NCI-H748 (cell line): ENCODE measurements at regions not wholly inside any gene's neighbourhood (a gene's known extent, or its start where the extent isn't known, plus 50 kb on each side); places are given as distances from the start of the nearest gene placed in this dataset.

Experiments used
- DNase-seq: peaks from one replicate; lab custom pipeline; 2025; ENCODE audit not compliant: unreplicated experiment; lab: John Stamatoyannopoulos, UW

DNA sequence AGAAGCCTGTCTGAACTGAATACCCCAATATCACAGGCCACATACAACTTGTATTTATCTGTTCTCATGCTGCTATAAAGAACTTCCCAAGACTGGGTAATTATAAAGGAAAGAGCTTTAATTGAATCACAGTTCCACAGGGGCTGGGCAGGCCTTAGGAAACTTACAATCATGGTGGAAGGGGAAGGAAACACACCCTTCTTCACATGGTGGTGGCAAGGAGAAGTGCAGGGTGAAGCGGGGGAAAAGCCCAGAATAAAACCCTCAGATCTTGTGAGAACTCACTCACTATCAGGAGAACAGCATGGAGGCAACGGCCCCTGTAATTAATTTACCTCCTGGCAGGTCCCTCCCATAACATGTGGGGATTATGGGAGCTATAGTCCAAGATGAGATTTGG lies 50.3 kb upstream of the FNDC1 start:
- no peak for DNase-seq

DNA sequence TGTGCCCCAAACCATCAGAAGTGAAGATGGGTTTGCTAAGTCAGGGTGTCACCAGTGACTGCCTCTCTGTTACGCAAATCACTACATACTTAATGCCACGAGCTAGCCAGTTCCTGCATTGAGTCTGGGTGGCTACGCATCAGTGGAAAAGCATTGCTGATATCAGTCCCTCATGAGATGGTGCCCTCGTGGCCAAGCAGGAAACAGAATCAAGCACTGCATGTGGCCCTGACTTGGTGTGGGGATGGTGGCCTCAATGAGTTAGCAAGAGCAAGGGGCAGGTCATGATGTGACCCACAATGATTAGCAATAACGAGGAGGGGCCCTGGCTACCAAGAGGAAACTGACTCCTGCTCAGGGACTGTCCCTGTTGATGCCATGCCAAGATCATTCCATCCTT lies 51.6 kb upstream of the FNDC1 start:
- no peak for DNase-seq

DNA sequence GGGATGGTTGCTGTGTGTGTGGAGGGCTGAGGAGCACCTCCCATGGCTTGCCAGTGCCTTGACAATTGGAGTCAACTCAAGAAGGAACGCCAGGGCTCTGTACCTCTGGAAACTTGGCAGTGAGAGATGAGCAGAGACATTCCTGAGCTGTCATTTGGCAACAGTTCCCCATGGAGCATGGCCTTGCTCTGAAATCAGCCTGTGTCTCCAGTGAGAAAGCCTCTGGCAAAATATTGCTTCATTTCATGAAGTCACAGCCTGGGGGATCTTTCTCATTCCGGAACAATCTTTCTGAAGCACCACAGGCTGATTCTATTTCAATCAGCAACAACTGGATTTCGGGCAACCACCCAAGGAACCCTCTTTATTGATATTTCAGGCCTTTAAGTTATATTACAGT lies 52.2 kb upstream of the FNDC1 start:
- no peak for DNase-seq

DNA sequence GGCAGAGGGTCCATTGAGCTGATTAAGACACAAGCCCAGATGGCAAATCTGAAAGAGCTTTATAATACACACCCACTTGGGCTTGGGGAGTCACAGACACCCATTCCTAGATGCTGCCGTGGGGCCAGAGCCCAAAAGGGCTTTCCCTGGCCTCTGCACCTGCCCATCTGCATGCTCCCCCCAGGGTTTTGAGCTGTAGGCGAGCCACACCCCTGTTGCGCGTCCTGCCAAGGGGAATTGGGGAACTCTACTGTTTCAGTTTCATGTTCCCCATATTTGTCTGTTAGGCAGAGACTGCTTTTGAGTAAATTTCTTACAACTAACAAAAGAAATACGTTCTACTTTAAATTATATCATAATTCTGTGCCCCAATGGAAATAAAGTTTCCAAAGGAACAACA lies 52.9 kb upstream of the FNDC1 start:
- DNase-seq: no peak

DNA sequence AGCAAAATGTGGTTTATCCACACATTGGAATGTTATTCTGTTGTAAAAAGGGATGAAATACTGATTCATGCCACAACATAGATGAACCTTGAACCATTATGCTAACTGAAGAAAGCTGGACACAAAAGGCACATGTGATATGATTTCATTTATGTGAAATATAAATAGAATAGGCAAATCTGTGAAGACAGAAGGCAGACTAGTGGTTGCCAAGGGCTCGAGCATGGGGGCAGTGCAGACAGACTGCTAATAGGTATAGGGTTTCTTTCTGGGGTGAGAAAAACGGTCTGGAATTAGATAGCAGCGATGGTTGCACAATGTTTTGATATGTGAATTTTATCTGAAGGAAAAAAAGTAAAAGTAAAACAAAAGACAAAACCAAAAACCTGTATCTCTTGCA lies 54.6 kb upstream of the FNDC1 start:
- no peak for DNase-seq

DNA sequence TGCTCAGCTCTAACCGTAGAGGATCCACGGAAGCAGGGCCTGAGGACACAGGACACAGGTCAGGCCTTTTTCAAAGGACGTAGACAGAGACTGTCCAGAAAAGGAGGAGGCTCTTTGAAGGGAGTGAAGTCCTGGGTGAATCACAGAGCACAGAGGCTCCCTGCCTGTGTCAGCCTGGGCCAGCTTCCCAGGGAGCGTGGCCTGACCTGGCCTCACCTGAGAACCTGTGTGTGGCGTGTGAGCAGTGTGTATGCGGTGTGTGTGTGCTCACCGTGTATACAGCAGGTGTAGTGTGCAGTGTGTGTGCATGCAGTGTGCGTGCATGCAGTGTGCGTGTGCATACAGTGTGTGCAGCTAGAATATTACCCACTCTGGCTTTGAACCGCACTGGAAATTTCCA lies 56.0 kb upstream of the FNDC1 start:
- no peak for DNase-seq

DNA sequence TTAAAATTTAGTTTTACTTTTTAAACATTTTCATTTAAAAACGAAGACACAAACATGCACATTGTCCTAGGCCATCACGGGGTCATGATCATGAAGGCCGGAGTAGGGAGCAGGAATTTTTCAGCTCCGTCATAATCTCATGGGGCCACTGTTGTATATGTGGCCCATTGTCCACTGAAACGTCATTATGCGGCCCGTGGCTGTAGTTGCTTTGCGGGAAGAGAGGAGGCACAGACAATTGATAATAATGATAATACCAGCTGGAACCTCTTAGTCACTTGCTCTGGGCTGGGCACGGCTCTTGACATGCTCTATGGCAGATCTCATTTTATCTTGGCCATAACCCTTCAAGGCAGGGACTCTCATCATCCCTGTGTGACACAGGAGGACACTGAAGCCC lies 56.5 kb upstream of the FNDC1 start:
- DNase-seq: no peak

DNA sequence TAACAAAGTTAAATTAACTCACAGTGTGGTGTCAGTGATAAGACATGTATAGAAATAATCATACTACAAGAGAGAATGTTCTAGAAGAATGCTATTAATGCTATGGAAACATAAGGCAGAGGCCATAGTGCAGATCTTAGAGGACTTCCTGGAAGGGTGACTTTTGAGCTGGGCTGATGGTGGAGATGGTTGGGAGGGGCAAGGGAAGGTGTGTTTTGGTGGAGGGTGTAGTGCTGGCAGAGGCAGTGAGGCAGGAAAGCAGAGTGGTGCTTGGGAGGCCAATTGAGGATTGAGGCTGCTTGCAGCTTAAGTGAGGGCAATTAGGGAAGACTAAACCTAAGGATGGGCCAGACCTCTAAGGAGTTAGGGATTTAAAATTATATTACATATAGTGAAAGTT lies 58.5 kb upstream of the FNDC1 start:
- no peak for DNase-seq

DNA sequence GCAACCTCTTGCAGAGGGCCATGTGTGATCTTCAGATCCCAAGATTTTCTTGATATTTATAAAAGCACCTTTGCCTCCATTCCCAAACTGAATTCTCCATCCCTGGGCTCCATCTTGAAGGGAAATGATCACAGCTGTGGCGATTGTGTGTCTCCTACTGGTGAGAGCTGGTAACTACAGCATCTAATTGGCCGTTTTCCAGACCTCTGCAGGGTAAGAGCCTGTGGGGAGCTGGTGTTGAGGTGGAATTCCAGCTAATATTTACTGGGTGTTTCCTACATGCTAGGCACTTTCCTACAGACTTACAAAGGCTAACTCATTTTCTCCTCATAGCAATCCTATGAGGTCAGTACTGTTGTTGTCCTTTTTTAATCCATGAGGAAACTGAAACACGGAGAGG lies 59.2 kb upstream of the FNDC1 start:
- peak; percentile 36 for DNase-seq

DNA sequence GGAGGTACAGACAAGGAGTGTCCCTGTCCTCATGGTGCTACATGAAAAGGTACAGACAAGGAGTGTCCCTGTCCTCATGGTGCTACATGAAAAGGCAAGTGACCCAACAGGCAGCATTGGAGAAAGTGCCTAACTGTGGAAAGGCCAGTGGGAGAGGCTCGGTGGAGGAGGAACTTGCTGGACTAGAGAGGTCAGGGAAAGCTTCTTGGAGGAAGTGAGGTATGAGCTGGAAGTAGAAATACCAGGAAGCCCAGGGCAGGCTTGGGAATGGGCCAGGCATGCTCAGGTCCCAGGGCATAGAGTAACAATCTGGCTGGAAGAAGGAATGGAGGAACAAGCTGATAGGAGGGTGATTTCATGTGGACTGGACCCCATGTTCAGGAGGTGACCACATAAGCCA lies 59.8 kb upstream of the FNDC1 start:
- DNase-seq: no peak

DNA sequence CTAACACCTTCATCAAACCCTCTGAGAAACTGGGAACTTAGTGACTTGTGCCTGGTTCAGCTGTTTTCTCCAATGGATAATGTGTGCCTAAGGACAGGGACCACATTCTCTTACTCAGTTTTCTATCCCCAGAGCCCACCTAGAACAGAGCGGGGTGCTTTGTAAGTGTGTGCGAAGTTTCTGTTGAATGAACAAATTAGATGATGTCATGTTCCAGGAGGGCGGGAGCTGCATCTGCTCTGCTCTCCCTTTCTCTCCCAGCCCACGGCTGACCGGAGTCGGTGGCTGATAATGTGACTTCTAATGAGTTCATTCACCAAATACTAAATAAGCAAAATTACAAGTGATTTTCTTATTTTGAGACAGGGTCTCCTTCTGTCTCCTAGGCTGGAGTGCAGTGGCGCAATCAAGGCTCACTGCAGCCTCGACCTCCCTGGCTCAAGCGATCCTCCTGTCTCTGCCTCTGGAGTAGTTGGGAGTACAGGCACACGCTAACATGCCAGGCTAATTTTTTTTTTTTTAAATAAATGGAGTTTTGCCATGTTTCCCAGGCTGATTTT lies 60.7 kb upstream of the FNDC1 start:
- no peak for DNase-seq

DNA sequence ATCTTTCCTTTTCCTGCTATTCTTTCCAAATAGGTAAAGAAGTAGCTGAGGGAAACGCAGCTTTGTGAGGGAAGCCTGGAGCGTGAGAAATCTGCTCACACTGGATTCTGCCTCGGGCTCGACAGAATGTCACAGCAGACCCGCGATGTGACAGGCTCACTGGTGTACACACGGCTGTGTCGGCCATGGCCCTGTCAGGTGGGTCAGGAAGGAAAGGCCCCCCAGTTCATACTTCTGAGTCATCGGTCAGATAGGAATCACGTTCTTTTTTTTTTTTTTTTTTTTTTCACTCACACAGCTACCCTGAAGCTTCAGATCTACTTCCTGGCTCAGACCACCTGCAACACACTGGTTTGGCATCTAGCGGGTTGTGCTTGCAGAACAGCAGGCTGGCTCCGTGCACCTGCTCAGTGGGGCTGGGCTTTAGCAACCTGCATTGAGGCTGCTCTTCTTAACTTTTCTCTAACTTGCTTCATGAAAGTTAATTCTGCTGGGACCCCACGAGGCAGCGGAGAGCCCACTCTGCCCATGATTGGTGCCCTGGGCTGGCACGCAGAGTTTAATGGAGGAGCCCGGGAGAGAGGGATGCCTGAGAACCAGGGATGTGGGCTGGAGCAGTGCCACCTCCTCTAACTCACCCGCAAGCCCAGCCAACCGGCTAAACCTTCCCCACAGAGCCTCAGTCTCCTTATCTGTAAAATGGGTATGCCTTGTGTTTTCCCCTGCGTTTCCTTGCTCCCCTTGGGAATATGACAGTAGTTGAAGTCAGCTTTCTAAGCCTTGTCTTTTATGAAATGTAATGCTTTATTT lies 61.5 kb upstream of the FNDC1 start:
- DNase-seq: peak; percentile 22

DNA sequence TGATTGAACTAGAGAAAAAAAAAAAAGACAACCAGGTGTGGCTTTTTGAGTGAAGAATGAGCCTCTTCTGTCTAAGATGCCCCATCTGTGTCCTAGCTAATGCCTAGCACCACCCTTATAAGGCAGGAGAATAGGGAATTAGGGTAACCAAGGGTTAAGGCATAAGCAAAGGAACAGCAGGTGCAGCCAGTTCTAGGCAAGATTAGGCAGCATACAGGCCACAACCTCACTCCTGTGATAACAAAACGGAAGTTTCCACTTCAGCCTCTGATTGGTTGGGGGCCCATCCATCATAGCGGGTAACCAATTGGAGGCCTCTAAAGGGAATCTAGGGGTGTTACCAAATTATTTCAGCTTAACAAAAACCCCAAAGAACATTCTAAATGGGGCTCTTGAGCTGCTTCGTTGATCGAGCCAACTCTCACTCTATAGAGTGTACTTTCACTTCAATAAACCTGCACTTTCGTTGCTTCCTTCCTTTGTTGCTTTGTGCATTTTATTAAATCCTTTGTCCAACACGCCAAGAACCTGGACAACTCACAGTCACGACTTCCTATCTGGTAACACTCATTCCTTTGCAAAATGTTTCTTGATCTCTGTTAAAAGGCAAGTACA lies 61.9 kb upstream of the TAGAP start:
- DNase-seq: peak; percentile 66

DNA sequence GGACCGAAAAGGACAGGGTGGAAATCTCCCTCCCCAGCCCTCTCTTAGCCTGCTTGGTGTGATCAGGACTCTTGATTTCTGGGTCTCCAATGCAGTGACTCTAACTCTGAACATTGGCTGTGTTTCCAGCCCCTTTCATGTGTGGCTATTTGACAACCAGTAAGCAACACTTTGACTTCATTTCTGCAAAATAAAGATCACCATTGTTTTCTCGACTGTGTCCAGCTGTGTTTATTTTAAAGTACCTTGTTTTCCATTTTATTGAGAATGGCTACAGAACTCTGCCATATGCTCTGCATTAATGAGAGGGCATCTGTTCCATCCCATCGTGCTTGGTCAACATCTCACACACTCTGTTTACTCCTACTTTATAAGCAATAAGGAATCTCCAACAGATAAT lies 60.9 kb upstream of the TAGAP start:
- peak; percentile 39 for DNase-seq

DNA sequence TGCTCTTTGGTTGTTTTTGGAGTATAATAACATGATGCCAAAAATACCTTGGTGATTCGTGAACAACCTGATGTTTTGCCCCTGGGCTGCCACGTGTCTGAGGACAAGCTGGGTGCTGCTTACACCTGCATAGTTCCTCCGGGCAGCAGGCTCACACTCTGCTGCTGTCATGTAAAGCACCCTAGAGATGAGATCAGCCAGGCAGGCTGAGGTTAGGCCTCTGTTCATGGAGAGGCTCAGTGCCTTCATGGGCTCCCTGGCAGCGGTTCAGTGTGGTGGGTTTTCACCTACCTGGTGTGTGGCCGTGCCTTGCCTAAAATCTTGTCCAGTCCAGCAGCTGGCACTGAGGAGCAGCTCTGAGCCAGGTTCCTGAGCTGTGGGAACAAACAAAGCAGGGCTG lies 60.1 kb upstream of the TAGAP start:
- DNase-seq: peak; percentile 33

DNA sequence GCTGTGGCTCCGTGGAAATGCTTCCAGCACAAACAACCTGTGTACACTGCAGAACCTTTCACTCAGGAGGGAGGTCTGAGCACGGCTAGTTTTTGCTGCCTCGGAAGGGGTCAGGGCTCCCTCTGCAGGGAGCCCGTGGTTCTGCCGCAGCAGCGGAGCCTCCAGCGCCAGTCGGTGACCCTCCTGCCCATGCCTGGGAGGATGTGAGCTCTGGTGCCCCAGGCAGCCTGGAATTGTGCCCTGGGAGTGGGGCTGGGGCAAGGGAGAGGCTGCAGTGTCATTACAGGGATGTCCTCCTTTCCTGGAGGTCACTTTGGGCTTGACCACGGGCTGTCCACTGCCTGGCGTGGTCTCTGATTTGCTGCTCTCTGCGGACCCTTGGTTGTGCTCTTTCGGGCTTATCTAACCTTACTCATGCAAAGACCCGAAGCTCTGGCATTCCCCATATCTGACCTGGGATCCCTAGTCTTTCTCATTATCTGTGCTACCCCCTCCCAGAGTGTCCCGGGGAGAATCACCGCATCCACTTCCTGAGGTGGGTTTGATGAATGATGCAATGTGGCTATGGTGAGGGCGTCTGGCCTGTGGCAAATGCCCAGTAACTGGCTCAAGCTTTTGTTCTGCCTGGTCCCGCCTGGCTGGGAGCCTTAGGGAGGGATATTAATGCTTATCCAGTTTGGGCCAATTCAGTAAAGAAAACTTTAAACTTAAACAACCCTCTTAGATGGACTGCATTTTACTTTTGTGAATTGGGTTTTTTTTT lies 59.6 kb upstream of the TAGAP start:
- DNase-seq: peak; percentile 71

DNA sequence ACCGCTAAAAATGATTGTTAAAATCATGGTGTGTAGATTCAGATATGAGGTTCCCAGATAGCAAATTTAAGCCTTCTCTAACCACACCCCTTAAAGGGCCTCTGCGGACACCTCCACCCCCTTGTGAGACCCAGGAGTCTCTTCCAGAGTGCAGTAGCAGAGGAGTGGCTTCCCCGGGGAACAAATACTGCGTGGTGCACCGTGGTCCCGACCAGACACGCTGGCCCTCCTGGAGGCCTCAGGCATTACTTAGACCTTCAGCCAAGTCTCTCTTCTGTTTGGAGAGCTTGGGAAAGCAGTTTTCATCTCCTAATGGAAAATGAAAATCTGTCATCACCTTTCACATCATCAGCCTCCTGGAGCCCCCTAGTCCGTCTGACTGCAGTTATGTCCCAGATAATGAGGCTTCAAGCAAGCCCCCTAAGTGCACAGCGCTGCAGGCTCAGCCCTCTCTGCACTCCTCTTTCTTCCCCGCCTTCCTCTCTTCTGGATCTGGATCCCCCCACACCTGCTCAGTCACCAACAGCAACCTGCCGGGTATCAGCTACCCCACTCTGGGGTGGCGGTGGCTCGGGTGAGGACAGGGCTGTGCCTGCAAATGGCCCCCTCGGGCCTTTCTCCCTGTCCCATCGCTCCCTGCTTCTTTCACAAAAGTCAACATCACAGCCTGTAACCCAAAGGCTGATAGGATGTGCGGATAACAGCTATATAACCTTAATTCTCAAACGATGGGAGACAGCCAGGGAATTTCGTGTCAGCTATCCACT lies 58.8 kb upstream of the TAGAP start:
- no peak for DNase-seq

DNA sequence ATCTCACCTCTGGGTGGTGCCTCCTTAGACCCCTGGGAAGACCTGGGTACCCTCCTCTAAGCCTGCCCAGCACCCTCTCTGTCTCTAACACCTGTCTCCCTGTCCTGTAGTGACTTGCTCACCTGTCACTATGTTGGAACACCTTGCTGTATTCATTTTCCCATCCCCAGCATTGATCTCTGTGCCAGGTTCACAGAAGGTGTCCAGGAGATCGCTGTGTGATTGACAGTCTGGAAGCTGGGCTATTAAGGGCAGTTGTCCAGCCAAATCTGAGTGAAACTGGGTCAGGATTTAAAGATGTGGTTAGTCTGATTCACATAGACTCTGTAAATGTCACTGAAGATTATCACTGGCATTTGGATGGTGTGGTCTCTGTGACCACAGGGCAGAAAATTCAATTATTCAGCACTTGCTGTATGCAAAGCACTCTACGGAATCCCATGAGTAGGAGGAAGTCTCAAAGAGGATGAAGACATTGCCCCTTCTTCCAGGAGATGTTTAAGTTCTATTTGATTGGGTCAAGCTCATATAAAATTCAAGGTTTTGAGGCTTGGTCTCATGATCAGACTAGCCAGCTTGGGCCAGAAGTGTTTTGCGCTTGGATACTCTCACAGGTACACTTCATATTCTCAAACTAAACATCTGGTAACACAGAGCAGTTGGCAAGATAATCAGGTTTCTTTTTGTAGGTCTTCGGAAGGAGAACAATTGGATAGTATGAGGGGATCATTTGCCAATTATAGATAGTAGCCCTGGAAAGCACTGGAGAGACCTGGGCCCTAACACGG lies 57.8 kb upstream of the TAGAP start:
- DNase-seq: no peak

DNA sequence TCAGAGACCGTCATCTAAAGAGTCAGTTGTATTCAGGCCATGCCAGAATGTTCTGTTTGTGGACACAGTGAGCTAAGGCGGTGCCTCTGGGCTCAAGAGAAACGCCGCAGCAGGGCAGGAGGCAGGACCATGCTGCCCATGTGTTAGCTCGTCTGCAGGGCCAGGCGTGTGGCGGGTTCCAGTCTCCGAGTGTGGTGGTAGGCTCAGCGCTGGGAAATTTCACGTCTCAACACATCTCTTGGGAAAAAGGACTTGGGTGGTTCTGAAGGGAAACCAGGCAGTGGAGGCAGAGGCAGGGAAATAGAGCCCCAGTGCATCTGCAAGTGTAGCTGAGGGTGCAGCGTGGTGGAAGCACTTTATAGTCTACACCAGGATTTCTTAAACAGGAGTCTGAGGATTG lies 56.9 kb upstream of the TAGAP start:
- no peak for DNase-seq

DNA sequence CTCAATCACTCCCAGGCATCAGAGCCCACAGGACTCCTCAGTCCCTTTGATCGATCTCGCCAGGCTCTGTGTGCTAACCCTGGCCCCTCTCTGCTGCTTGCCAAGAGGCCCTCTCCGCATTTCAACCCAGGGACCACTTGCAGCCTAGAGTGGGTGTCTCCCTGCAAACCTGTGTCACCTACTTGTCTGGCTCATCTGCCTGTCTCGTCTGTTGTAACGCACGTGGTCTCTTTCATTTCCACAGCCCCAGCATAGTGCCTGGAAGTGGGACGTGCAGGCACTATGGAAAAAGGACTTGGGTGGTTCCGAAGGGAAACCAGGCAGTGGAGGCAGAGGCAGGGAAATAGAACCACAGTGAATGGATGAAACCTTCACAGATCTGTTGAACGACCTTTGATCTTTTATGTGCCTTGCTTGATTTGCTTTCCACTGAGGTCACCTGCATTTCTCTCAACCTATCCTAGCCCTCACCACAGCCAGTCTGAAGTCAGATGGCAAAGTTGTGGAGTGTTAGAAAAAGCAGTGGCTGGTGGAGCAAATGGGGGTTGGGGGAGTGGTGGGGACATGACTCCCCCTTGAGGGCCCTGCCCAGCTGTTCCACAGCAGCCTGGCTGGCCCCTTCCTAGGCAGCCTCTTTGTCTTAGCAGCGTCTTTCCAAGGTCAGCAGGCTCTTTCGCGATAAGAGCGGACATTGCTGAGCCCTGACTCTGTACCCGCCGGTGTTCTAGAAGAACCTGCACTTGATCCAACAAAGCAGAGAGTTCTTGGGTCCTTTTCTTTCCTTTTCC lies 55.8 kb upstream of the TAGAP start:
- no peak for DNase-seq
